ENCODE measurements at regions not wholly inside any gene's neighbourhood (a gene's known extent, or its start where the extent isn't known, plus 50 kb on each side); places are given as distances from the start of the nearest gene placed in this dataset.
"Not testable (repeated sequence)": the region's sequence is repeated elsewhere in the genome, so short reads cannot be mapped to it uniquely, and the experiment has no call there.

DNA sequence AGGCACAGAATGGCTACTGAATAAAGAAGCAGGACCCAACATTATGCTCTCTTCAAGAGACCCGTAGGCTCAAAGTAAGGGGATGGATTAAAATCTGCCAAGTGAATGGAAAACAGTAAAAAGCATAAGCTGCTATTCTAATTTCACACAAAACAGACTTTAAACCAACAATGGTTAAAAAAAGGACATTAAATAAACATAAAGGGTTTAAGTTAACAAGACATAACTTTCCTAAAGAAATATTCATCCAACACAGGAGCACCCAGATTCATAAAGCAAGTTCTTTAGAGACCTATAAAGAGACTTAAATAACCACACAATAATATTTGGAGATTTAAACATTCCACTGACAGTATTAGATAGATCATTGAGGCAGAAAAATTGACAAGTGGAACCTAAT, 624.5 kb downstream of the RFPL4B start:
- DNase-seq, result no peak
- intact Hi-C loops (cut with DNase I), result no loop called here
- WGBS, 3 donors, result 90 to 95% (median 92%) methylated on average over 1 of the region's 1 CpG
- no peaks in the 10 kb centered on the region for H3K36me3 ChIP-seq
- no peak overlapping the region for H3K27ac ChIP-seq
- H3K9me3 ChIP-seq, result no peaks in the 10 kb centered on the region
- no peak for TF ChIP-seq EP300 (IDR thresholded peaks at IDR 0.05)
- TF ChIP-seq POLR2A (IDR thresholded peaks at IDR 0.05), result no peak
- TF ChIP-seq, protein P1, sequence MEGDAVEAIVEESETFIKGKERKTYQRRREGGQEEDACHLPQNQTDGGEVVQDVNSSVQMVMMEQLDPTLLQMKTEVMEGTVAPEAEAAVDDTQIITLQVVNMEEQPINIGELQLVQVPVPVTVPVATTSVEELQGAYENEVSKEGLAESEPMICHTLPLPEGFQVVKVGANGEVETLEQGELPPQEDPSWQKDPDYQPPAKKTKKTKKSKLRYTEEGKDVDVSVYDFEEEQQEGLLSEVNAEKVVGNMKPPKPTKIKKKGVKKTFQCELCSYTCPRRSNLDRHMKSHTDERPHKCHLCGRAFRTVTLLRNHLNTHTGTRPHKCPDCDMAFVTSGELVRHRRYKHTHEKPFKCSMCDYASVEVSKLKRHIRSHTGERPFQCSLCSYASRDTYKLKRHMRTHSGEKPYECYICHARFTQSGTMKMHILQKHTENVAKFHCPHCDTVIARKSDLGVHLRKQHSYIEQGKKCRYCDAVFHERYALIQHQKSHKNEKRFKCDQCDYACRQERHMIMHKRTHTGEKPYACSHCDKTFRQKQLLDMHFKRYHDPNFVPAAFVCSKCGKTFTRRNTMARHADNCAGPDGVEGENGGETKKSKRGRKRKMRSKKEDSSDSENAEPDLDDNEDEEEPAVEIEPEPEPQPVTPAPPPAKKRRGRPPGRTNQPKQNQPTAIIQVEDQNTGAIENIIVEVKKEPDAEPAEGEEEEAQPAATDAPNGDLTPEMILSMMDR (IDR thresholded peaks at IDR 0.05), result no peak
- H3K27me3 ChIP-seq, result no peaks in the 10 kb centered on the region
- H3K4me1 ChIP-seq (ENCODE audit: insufficient read depth), result peaks cover 3% of the 10 kb centered on the region
- H3K4me3 ChIP-seq, result no peak overlapping the region

- H3K27ac ChIP-seq; H3K4me1 ChIP-seq (ENCODE audit: insufficient read depth); DNase-seq; H3K36me3 ChIP-seq; H3K27me3 ChIP-seq; H3K4me3 ChIP-seq; H3K9me3 ChIP-seq; intact Hi-C loops (cut with DNase I): not testable (repeated sequence)
- WGBS, 3 donors, result 93 to 97% (median 95%) methylated on average over 4 of the region's 4 CpGs
Observed at GRCh38 chr6:112974931-112975330, 627.8 kb downstream of the RFPL4B start.

- intact Hi-C loops (cut with DNase I); DNase-seq; H3K9me3 ChIP-seq; H3K4me1 ChIP-seq (ENCODE audit: insufficient read depth); H3K36me3 ChIP-seq; H3K27me3 ChIP-seq; H3K27ac ChIP-seq; H3K4me3 ChIP-seq: not testable (repeated sequence)
Observed at GRCh38 chr6:112976579-112976978, 629.4 kb downstream of the RFPL4B start.

DNA sequence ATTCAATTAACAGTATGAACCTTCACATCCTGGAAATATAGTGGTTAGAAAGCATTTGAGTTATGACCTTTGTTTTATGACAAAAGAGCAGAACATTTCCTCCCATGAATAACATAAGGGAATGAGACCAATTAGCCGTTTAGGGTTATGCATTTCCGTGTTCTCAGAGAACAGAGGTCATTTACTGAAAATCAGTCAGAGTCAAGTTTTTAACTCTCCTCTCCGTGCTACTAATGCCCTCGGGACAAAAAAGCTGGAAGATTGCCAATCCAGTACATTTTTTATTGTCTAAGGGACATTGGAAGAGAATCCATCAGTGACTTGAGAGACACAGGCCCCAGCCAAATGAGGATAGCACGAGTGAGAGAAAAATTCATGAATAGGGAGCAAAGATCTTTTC, 632.7 kb downstream of the RFPL4B start:
- Histone ChIP-seq H3K4me1 (ENCODE audit: insufficient read depth) (no peaks in the 10 kb centered on the region), H3K27me3 (no peaks in the 10 kb centered on the region), H3K27ac (no peak overlapping the region), H3K9me3 (no peaks in the 10 kb centered on the region), H3K4me3 (no peak overlapping the region), H3K36me3 (no peaks in the 10 kb centered on the region)
- TF ChIP-seq POLR2A (IDR thresholded peaks at IDR 0.05) (no peak), EP300 (IDR thresholded peaks at IDR 0.05) (no peak)
- TF ChIP-seq, protein P1 (IDR thresholded peaks at IDR 0.05), result no peak
- WGBS, 3 donors, result 30 to 39% (median 34%) methylated on average over 5 of the region's 5 CpGs
- DNase-seq, result no peak
- intact Hi-C loops (cut with DNase I), result no loop called here

GRCh38 chr6:112980676-112981075, 633.5 kb downstream of the RFPL4B start:
- no peak overlapping the region for H3K4me3 ChIP-seq
- H3K9me3 ChIP-seq, result no peaks in the 10 kb centered on the region
- H3K36me3 ChIP-seq, result no peaks in the 10 kb centered on the region
- intact Hi-C loops (cut with DNase I), result no loop called here
- 95 to 97% (median 96%) methylated on average over 3 of the region's 3 CpGs for WGBS, 3 donors
- H3K27ac ChIP-seq, result no peak overlapping the region
- no peaks in the 10 kb centered on the region for H3K4me1 ChIP-seq (ENCODE audit: insufficient read depth)
- TF ChIP-seq POLR2A (IDR thresholded peaks at IDR 0.05) (no peak), EP300 (IDR thresholded peaks at IDR 0.05) (no peak)
- TF ChIP-seq, protein P1 (IDR thresholded peaks at IDR 0.05), result no peak
- H3K27me3 ChIP-seq, result no peaks in the 10 kb centered on the region
- no peak for DNase-seq

GRCh38 chr6:112983713-112984261, 636.7 kb downstream of the RFPL4B start:
- no peak overlapping the region for H3K27ac ChIP-seq
- 89 to 91% (median 91%) methylated on average over 1 of the region's 1 CpG for WGBS, 3 donors
- no peaks in the 10 kb centered on the region for H3K27me3 ChIP-seq
- DNase-seq, result no peak
- H3K4me1 ChIP-seq (ENCODE audit: insufficient read depth), result no peaks in the 10 kb centered on the region
- H3K9me3 ChIP-seq, result no peaks in the 10 kb centered on the region
- no peaks in the 10 kb centered on the region for H3K36me3 ChIP-seq
- H3K4me3 ChIP-seq, result no peak overlapping the region
- intact Hi-C loops (cut with DNase I), result no loop called here
- no peak for TF ChIP-seq POLR2A (IDR thresholded peaks at IDR 0.05)
- TF ChIP-seq EP300 (IDR thresholded peaks at IDR 0.05), result no peak
- TF ChIP-seq, protein P1 (IDR thresholded peaks at IDR 0.05), result no peak

Data from ovary (tissue), 7 donors.